Rectal smooth muscle tissue (tissue), 1 donor: ENCODE measurements at regions not wholly inside any gene's neighbourhood (a gene's known extent, or its start where the extent isn't known, plus 50 kb on each side); places are given as distances from the start of the nearest gene placed in this dataset.

Source experiments
- H3K27ac ChIP-seq: one replicate; pipeline ENCODE4 v1.7.0; 2013; ENCODE audit warnings: low read depth, low read length, inconsistent platforms
- H3K27me3 ChIP-seq: one replicate; pipeline ENCODE4 v1.7.0; 2013; ENCODE audit warnings: low read length; ENCODE audit not compliant: control insufficient read depth, insufficient read depth
- H3K36me3 ChIP-seq: one replicate; pipeline ENCODE4 v1.7.0; 2013; ENCODE audit warnings: low read length; ENCODE audit not compliant: control insufficient read depth, insufficient read depth
- H3K4me1 ChIP-seq: one replicate; pipeline ENCODE4 v1.7.0; 2013; ENCODE audit warnings: low read length; ENCODE audit not compliant: control insufficient read depth, insufficient read depth
- H3K4me3 ChIP-seq: one replicate; pipeline ENCODE4 v1.7.0; 2013; ENCODE audit warnings: low read length
- H3K9ac ChIP-seq: one replicate; pipeline ENCODE4 v1.7.0; 2013; ENCODE audit warnings: low read length

DNA sequence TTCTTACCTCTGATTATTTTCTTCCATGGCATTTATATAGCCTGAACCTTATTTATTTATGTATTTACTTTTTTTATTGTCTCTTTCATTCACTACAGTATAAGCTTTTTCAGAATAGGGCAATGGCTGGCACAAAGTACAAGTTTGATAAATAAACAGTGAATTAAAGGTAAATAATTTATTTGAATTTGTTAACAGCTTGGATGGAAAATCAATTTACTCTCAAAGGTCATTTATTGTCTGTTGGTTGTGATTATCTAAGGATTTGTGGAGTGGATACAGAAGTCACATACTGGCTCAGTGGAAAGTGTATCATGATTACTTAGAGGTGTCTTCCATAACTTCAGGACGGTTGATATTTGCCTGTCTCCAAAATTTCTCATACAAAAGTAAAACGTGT is 2472.9 kb downstream of the PCDH7 start:
- H3K36me3 ChIP-seq: no peaks in the 10 kb centered on the region
- H3K9ac ChIP-seq: no peak overlapping the region
- no peak overlapping the region for H3K27ac ChIP-seq
- no peaks in the 10 kb centered on the region for H3K4me1 ChIP-seq
- H3K4me3 ChIP-seq: no peak overlapping the region
- H3K27me3 ChIP-seq: no peaks in the 10 kb centered on the region

GRCh38 chr4:33200377-33200776 is 2480.2 kb downstream of the PCDH7 start:
- no peak overlapping the region for H3K9ac ChIP-seq
- no peaks in the 10 kb centered on the region for H3K36me3 ChIP-seq
- no peaks in the 10 kb centered on the region for H3K4me1 ChIP-seq
- H3K27me3 ChIP-seq: no peaks in the 10 kb centered on the region
- no peak overlapping the region for H3K27ac ChIP-seq
- no peak overlapping the region for H3K4me3 ChIP-seq

DNA sequence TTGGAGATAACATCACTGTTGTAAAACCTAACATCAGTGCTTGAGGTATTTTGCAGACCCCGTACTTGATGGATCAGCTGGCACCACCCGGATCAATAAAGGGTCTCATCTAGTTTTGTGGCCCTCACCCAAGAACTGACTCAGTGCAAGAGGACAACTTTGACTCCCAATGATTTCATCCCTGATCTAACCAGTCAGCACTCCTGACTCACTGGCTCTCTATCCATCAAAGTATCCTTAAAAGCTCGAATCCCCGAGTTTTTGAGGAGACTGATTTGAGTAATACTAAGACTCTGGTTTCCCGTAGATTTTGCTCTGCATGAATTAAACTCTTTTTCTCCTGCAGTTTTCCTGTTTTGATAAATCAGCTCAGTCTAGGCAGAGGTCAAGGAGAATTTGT is 2498.1 kb downstream of the PCDH7 start:
- Histone ChIP-seq H3K9ac (no peak overlapping the region), H3K4me3 (no peak overlapping the region), H3K36me3 (no peaks in the 10 kb centered on the region), H3K4me1 (no peaks in the 10 kb centered on the region), H3K27me3 (no peaks in the 10 kb centered on the region), H3K27ac (no peak overlapping the region)

GRCh38 chr4:33226133-33226532 is 2506.0 kb downstream of the PCDH7 start:
- H3K9ac ChIP-seq: no peak overlapping the region
- H3K36me3 ChIP-seq: no peaks in the 10 kb centered on the region
- no peaks in the 10 kb centered on the region for H3K4me1 ChIP-seq
- no peaks in the 10 kb centered on the region for H3K27me3 ChIP-seq
- H3K27ac ChIP-seq: no peak overlapping the region
- H3K4me3 ChIP-seq: no peak overlapping the region

GRCh38 chr4:33226783-33227182 is 2506.6 kb downstream of the PCDH7 start:
- no peak overlapping the region for H3K27ac ChIP-seq
- H3K27me3 ChIP-seq: no peaks in the 10 kb centered on the region
- no peak overlapping the region for H3K9ac ChIP-seq
- H3K4me1 ChIP-seq: no peaks in the 10 kb centered on the region
- no peak overlapping the region for H3K4me3 ChIP-seq
- no peaks in the 10 kb centered on the region for H3K36me3 ChIP-seq

GRCh38 chr4:33255094-33255493 is 2534.9 kb downstream of the PCDH7 start:
- H3K27ac ChIP-seq: no peak overlapping the region
- no peaks in the 10 kb centered on the region for H3K36me3 ChIP-seq
- no peak overlapping the region for H3K9ac ChIP-seq
- H3K4me3 ChIP-seq: no peak overlapping the region
- H3K27me3 ChIP-seq: no peaks in the 10 kb centered on the region
- no peaks in the 10 kb centered on the region for H3K4me1 ChIP-seq

DNA sequence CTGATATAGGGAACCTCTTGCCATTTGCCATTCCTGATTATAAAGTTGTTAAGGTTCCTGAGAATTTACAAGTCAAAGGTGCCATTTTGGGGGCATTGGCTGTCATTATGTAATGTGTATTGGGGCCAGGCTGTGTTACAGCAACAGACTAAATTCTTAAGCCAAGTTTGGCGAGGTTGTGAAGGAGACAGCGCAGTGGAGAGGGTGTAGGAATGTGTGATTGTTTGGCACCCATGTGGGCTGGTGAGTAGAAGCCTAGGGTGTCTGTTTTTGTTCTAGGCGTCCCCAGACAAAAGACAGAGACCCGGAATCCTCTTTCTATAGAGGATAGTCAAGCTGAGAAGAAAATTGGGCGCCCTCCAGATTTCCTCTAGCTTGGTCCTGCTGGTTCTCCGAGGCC is 2535.3 kb downstream of the PCDH7 start:
- H3K4me1 ChIP-seq: no peaks in the 10 kb centered on the region
- H3K27ac ChIP-seq: no peak overlapping the region
- H3K36me3 ChIP-seq: no peaks in the 10 kb centered on the region
- no peak overlapping the region for H3K4me3 ChIP-seq
- H3K27me3 ChIP-seq: no peaks in the 10 kb centered on the region
- no peak overlapping the region for H3K9ac ChIP-seq

DNA sequence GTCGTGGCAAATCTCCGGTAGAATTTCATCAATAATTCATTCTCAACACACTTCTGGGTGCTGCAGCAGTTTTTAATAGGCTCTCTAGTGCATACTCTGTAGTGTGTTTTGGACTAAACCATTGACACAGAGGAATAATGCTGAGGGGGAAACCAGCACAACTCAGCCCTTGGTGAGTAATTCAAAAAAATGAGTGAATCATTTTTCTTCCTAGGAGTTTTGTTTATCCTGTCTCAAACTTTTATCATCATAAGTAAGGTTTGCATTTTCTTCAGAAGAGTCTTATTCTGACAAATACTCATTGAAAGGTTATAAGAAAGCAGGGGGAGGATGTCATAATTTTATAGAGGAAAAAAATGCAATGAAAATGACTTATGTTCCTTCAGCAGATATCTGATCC is 2542.7 kb downstream of the PCDH7 start:
- Histone ChIP-seq H3K4me1 (no peaks in the 10 kb centered on the region), H3K4me3 (no peak overlapping the region), H3K9ac (no peak overlapping the region), H3K27me3 (no peaks in the 10 kb centered on the region), H3K36me3 (no peaks in the 10 kb centered on the region), H3K27ac (no peak overlapping the region)

DNA sequence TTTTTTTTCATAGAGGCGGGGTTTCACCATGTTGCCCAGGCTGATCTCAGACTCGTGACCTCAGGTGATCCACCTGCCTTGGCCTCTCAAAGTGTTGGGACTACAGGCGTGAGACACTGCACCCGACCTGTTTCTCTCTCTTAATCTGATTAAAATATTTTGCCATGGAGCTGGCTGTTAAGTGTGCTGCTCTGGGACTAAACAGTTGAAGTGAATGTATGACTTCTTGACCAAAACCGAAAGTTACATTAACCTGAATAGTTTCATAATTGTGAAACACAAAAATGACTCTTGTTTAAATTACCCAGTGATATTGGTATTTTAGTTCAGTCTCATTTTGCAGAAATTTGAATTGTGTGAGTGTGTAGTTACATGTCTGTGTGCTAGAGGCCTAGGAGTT is 2548.6 kb downstream of the PCDH7 start:
- H3K4me1 ChIP-seq: no peaks in the 10 kb centered on the region
- no peak overlapping the region for H3K9ac ChIP-seq
- no peaks in the 10 kb centered on the region for H3K27me3 ChIP-seq
- no peak overlapping the region for H3K4me3 ChIP-seq
- H3K27ac ChIP-seq: no peak overlapping the region
- H3K36me3 ChIP-seq: no peaks in the 10 kb centered on the region

GRCh38 chr4:33270403-33270802 is 2550.2 kb downstream of the PCDH7 start:
- Histone ChIP-seq H3K36me3 (no peaks in the 10 kb centered on the region), H3K4me1 (no peaks in the 10 kb centered on the region), H3K27ac (no peak overlapping the region), H3K9ac (no peak overlapping the region), H3K27me3 (no peaks in the 10 kb centered on the region), H3K4me3 (no peak overlapping the region)

DNA sequence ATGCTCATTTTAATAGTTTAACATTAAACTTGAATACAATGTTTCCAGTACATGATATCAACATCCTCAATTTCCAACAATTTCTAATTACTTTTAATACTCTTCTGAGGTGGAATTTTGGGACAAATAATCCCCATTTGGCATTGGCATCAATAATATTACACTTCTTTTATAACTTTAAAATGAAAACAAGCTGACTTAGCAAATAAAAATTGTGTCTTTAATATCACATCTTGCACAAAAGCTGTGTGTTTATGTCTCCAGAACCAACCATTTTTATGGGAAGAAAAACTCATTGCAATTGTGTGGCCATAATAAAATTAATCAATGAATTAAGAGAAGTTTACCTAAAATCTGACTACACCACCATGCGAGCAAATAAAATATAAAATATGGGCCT is 2552.6 kb downstream of the PCDH7 start:
- Histone ChIP-seq H3K36me3 (no peaks in the 10 kb centered on the region), H3K4me1 (no peaks in the 10 kb centered on the region), H3K27me3 (no peaks in the 10 kb centered on the region), H3K27ac (no peak overlapping the region), H3K4me3 (no peak overlapping the region), H3K9ac (no peak overlapping the region)

DNA sequence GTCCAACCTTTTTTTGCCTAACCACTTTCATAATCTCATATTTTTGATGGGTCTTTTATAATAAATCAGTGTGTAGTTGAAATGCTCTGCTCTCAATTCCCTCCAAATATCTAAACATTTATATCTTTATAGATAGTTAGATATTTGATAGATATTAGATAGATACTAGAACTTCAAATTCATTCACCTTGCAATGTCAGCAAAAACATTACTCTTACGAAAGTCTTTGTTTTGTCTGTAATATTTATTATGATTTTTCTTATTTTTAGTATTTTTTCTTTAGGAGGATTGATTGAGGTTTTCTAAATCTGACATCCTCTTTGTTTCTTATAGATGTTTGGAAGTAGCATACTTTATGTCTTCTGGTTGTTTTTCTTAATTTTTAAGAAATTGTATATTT is 2563.6 kb downstream of the PCDH7 start:
- Histone ChIP-seq H3K4me3 (no peak overlapping the region), H3K4me1 (no peaks in the 10 kb centered on the region), H3K36me3 (no peaks in the 10 kb centered on the region), H3K27me3 (no peaks in the 10 kb centered on the region), H3K9ac (no peak overlapping the region), H3K27ac (no peak overlapping the region)

GRCh38 chr4:33296876-33297455 is 2576.8 kb downstream of the PCDH7 start:
- no peaks in the 10 kb centered on the region for H3K4me1 ChIP-seq

More at GRCh38 chr4:33296876-33297455, 2576.8 kb downstream of the PCDH7 start:
- Histone ChIP-seq H3K27me3 (no peaks in the 10 kb centered on the region), H3K36me3 (no peaks in the 10 kb centered on the region), H3K4me3 (no peak overlapping the region), H3K27ac (no peak overlapping the region), H3K9ac (no peak overlapping the region)
